SU-DHL-6 (cell line): ENCODE measurements at regions not wholly inside any gene's neighbourhood (a gene's known extent, or its start where the extent isn't known, plus 50 kb on each side); places are given as distances from the start of the nearest gene placed in this dataset.

Experiments
- EZH2phosphoT487 ChIP-seq: fragments of 200-600 bp; sonication (generic), shearing (Covaris generic); conservative IDR thresholded peaks from 2 replicates; pipeline ENCODE4 v1.6.1; 2018; ENCODE audit warnings: mild to moderate bottlenecking, antibody characterized with exemption, low read length, moderate library complexity, mixed read lengths
- TF ChIP-seq, protein P1 (sequence below): fragments of 200-600 bp; sonication (generic); IDR thresholded peaks from one replicate; pipeline ENCODE4 v1.5.1; 2017; ENCODE audit warnings: antibody characterized with exemption, mild to moderate bottlenecking, low read length, moderate library complexity; ENCODE audit not compliant: insufficient read depth, poor library complexity, severe bottlenecking

DNA sequence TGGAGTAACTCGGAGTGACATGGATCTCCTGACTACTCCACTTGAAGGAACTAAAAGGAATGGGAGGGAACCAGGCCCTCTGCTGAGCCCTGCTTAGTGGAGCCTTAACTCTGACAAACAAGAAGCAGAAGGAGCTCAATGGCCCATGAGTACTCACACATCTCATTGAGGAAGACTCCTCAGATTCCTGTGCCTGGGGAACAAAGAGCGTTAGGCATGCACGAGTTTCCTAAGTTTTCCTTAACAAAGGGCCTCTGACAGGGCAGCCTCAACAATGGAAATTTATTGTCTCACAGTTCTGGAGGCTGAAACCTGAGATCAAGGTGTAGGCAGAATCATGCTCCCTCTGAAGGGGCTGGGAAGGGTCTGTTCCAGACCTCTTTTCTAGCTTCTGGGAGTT lies 185.7 kb upstream of the NTF3 start:
- TF ChIP-seq, protein P1, sequence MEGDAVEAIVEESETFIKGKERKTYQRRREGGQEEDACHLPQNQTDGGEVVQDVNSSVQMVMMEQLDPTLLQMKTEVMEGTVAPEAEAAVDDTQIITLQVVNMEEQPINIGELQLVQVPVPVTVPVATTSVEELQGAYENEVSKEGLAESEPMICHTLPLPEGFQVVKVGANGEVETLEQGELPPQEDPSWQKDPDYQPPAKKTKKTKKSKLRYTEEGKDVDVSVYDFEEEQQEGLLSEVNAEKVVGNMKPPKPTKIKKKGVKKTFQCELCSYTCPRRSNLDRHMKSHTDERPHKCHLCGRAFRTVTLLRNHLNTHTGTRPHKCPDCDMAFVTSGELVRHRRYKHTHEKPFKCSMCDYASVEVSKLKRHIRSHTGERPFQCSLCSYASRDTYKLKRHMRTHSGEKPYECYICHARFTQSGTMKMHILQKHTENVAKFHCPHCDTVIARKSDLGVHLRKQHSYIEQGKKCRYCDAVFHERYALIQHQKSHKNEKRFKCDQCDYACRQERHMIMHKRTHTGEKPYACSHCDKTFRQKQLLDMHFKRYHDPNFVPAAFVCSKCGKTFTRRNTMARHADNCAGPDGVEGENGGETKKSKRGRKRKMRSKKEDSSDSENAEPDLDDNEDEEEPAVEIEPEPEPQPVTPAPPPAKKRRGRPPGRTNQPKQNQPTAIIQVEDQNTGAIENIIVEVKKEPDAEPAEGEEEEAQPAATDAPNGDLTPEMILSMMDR: no peak
- no peak for TF ChIP-seq EZH2phosphoT487
